ENCODE measurements at regions not wholly inside any gene's neighbourhood (a gene's known extent, or its start where the extent isn't known, plus 50 kb on each side); places are given as distances from the start of the nearest gene placed in this dataset.

DNA sequence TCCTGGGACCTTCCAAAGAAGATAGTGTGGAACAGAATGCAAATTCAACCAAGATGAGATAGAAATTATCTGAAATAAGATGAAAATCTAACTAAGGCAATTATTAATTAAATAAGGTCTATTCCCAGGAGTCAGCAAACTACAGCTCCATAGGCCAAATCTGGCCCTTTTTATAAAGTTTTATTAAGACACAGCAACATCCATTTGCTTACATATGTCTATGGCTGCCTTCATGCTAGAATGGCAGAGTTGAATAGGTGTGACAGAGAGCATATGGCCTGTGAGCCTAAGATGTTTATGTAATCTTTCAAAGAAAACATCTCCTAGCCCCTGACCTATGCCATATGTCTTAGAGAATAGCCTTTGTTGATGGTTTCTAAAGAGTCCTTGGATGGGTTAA lies 503.0 kb downstream of the EDEM1 start:
- ATAC-seq (no peak), DNase-seq (no peak)
- intact Hi-C loops (cut with DNase I), result no loop called here
- Histone ChIP-seq H3K4me3 (no peak overlapping the region), H3K4me1 (no peaks in the 10 kb centered on the region), H3K36me3 (no peaks in the 10 kb centered on the region), H3K27me3 (ENCODE audit: low read depth) (no peaks in the 10 kb centered on the region), H3K9me3 (peaks cover 9% of the 10 kb centered on the region), H3K27ac (no peak overlapping the region)
- TF ChIP-seq, protein P1, sequence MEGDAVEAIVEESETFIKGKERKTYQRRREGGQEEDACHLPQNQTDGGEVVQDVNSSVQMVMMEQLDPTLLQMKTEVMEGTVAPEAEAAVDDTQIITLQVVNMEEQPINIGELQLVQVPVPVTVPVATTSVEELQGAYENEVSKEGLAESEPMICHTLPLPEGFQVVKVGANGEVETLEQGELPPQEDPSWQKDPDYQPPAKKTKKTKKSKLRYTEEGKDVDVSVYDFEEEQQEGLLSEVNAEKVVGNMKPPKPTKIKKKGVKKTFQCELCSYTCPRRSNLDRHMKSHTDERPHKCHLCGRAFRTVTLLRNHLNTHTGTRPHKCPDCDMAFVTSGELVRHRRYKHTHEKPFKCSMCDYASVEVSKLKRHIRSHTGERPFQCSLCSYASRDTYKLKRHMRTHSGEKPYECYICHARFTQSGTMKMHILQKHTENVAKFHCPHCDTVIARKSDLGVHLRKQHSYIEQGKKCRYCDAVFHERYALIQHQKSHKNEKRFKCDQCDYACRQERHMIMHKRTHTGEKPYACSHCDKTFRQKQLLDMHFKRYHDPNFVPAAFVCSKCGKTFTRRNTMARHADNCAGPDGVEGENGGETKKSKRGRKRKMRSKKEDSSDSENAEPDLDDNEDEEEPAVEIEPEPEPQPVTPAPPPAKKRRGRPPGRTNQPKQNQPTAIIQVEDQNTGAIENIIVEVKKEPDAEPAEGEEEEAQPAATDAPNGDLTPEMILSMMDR (IDR thresholded peaks at IDR 0.05), result no peak

DNA sequence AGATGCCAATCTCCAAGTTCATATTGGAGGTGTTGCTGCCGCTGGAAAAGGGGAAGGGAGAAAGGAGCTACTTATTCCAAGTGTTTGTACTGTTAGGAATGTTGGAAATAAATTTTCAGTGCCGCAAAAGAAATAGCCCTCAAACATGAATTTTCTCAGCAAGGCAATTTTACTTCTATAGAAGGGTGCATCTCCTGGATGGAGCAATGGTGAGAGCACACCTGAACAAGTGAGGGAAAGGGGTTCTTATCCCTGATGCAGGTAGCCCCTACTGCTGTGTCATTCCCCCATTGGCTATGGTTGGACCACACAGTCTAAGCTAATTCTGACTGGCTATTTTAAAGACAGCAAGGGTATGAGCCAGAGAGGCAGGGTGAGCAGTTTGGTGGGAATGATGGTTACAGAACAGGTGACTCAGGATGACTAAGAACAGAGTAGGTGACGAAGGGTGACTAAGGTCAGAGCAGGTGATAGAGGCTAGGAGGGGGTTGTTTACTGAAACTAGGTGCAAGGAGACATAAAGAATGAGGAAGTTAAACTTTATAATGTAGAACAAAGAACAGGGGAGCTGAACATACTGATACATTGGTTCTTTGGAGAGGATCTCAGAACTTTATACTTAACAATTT lies 503.5 kb downstream of the EDEM1 start:
- TF ChIP-seq, protein P1 (IDR thresholded peaks at IDR 0.05), result no peak
- intact Hi-C loops (cut with DNase I), result no loop called here
- DNase-seq, result no peak

DNA sequence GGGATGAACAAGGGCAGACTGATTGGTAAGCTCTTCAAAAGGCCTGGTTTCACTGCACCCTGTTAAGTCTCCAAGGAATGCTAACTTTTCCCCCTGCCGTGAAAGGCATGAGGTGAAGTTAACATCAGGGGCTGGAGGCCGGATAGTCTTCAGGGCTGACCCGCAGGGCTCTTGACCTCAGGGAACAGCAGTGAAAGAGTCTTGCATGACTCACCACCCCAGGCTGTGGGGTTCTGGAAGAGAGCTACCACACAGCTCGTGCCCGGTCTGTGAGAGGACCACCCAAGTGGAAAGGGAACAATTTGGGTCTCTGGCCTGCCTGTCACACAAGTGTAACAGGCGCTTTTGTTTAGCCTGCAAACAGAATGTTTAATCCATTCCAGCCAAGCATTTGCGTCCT lies 504.9 kb downstream of the EDEM1 start:
- no peak overlapping the region for H3K4me3 ChIP-seq
- ATAC-seq (no peak), DNase-seq (no peak)
- H3K9me3 ChIP-seq, result peaks cover 9% of the 10 kb centered on the region
- TF ChIP-seq, protein P1 (IDR thresholded peaks at IDR 0.05), result no peak
- H3K4me1 ChIP-seq, result no peaks in the 10 kb centered on the region
- no peaks in the 10 kb centered on the region for H3K27me3 ChIP-seq (ENCODE audit: low read depth)
- H3K27ac ChIP-seq, result no peak overlapping the region
- H3K36me3 ChIP-seq, result no peaks in the 10 kb centered on the region
- intact Hi-C loops (cut with DNase I), result no loop called here

More for the DNA sequence above, 503.5 kb downstream of the EDEM1 start:
- H3K27me3 ChIP-seq (ENCODE audit: low read depth), result no peaks in the 10 kb centered on the region
- H3K27ac ChIP-seq, result no peak overlapping the region
- no peak for ATAC-seq
- no peaks in the 10 kb centered on the region for H3K4me1 ChIP-seq
- peaks cover 9% of the 10 kb centered on the region for H3K9me3 ChIP-seq
- H3K36me3 ChIP-seq, result no peaks in the 10 kb centered on the region
- H3K4me3 ChIP-seq, result no peak overlapping the region

DNA sequence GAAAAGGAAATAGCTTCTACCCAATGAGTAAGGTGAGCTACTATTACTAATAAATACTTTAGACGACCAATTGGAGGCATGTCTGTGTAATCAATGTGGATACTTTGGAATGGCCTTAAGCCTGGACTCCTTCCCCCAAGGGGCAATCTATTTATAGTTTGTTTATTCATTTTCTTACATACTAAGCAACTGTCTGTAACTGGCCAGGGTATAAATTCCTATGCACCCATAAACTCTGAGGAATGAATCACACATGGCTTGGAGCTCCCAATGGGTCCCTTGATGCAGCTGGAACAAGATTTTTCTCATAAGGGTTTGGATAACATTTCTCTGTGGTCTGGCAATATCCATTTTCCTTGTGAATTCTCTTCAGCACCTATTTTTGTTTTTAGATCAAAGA lies 506.8 kb downstream of the EDEM1 start:
- H3K27ac ChIP-seq, result no peak overlapping the region
- intact Hi-C loops (cut with DNase I), result no loop called here

DNA sequence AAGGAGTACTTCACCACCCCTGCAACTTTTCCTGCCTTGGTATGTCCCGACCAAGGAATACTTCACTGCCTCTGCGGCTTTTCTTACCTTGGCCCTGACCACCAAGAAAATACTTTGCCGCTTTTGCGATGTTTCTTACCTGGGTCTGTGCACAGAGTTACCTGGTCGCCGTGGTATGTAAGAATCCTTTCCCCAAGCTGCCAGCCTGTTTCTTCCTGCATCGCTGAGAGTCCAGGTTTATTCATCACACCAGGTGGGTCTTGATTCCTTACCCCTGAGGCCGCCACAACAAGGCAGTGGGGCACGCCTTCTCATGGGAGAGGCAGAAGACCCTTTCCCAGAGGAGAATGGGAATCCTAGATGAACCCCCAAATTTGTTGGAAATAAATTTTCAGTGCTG lies 511.3 kb downstream of the EDEM1 start:
- Histone ChIP-seq H3K36me3 (no peaks in the 10 kb centered on the region), H3K9me3 (no peaks in the 10 kb centered on the region), H3K4me1 (no peaks in the 10 kb centered on the region), H3K4me3 (no peak overlapping the region), H3K27ac (no peak overlapping the region), H3K27me3 (ENCODE audit: low read depth) (no peaks in the 10 kb centered on the region)
- intact Hi-C loops (cut with DNase I), result no loop called here
- no peak for ATAC-seq
- TF ChIP-seq, protein P1 (IDR thresholded peaks at IDR 0.05), result no peak
- no peak for DNase-seq

More for the DNA sequence above, 506.8 kb downstream of the EDEM1 start:
- ATAC-seq (no peak), DNase-seq (no peak)
- TF ChIP-seq, protein P1 (IDR thresholded peaks at IDR 0.05), result no peak
- Histone ChIP-seq H3K27me3 (ENCODE audit: low read depth) (no peaks in the 10 kb centered on the region), H3K9me3 (peaks cover 9% of the 10 kb centered on the region), H3K4me1 (no peaks in the 10 kb centered on the region), H3K36me3 (no peaks in the 10 kb centered on the region), H3K4me3 (no peak overlapping the region)
